ENCODE measurements at regions not wholly inside any gene's neighbourhood (a gene's known extent, or its start where the extent isn't known, plus 50 kb on each side); places are given as distances from the start of the nearest gene placed in this dataset.

DNA sequence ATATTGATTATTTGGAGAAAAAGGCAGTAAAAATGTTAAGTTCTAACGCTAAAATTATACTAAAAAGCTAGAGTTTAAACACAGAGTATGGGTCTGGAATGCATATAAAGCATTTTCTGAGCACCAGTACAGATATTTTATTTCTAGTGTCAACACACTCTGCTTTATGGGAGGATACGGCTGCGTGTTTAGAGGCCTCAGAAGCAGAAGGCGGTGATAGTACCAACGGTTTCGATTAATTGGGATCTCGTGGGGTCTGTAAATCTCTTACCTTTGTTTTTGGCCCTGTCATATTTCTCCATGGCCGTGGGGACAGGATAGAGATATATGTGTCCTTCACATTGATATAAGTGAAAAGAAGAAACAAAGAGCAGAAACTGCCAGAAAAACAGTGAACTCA, 206.8 kb upstream of the NTM start:
- TF ChIP-seq ZNF704 (tag by site-specific recombination; IDR thresholded peaks at IDR 0.05): no peak
- TF ChIP-seq OSR2 (tag by site-specific recombination; IDR thresholded peaks at IDR 0.05): no peak
- TF ChIP-seq ZNF132 (tag by site-specific recombination; IDR thresholded peaks at IDR 0.05; ENCODE audit: borderline replicate concordance): no peak
- TF ChIP-seq, protein P1, sequence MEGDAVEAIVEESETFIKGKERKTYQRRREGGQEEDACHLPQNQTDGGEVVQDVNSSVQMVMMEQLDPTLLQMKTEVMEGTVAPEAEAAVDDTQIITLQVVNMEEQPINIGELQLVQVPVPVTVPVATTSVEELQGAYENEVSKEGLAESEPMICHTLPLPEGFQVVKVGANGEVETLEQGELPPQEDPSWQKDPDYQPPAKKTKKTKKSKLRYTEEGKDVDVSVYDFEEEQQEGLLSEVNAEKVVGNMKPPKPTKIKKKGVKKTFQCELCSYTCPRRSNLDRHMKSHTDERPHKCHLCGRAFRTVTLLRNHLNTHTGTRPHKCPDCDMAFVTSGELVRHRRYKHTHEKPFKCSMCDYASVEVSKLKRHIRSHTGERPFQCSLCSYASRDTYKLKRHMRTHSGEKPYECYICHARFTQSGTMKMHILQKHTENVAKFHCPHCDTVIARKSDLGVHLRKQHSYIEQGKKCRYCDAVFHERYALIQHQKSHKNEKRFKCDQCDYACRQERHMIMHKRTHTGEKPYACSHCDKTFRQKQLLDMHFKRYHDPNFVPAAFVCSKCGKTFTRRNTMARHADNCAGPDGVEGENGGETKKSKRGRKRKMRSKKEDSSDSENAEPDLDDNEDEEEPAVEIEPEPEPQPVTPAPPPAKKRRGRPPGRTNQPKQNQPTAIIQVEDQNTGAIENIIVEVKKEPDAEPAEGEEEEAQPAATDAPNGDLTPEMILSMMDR (tag by site-specific recombination; IDR thresholded peaks at IDR 0.05): no peak
- TF ChIP-seq ZNF660 (tag by site-specific recombination; IDR thresholded peaks at IDR 0.05): no peak
- TF ChIP-seq ZFP69B (tag by site-specific recombination; IDR thresholded peaks at IDR 0.05): no peak

Data from HEK293 (cell line).